Astrocyte (in vitro differentiated cells and primary cell): ENCODE measurements at regions not wholly inside any gene's neighbourhood (a gene's known extent, or its start where the extent isn't known, plus 50 kb on each side); places are given as distances from the start of the nearest gene placed in this dataset.

Source experiments
- DNase-seq: peaks from one replicate; pipeline ENCODE4 v3.0.0-alpha.2; 2010; ENCODE audit warnings: low read depth
- FAIRE-seq: peaks from 2 replicates; lab custom pipeline; 2011; peaks lifted over from hg19 to GRCh38; lab: Jason Lieb, UNC
- H2AFZ ChIP-seq: 2 replicates; pipeline ENCODE4 v1.6.0; 2012; ENCODE audit warnings: low read depth, low read length, inconsistent platforms
- H3K27ac ChIP-seq: 2 replicates; pipeline ENCODE4 v1.5.1; 2011; ENCODE audit warnings: low read depth, low read length, inconsistent platforms
- H3K27me3 ChIP-seq: 2 replicates; pipeline ENCODE4 v1.6.0; 2011; ENCODE audit warnings: low read length, inconsistent platforms; ENCODE audit not compliant: insufficient read depth
- H3K36me3 ChIP-seq: 2 replicates; pipeline ENCODE4 v1.5.1; 2011; ENCODE audit warnings: low read length, inconsistent platforms; ENCODE audit not compliant: insufficient read depth
- H3K4me1 ChIP-seq: 2 replicates; pipeline ENCODE4 v1.5.1; 2011; ENCODE audit warnings: low read length, inconsistent platforms; ENCODE audit not compliant: insufficient read depth
- H3K4me2 ChIP-seq: 2 replicates; pipeline ENCODE4 v1.6.0; 2012; ENCODE audit warnings: low read length, inconsistent platforms
- H3K4me3 ChIP-seq: 2 replicates; pipeline ENCODE4 v1.5.1; 2011; ENCODE audit warnings: low read depth, mild to moderate bottlenecking, low read length, inconsistent platforms; ENCODE audit not compliant: insufficient read depth
- H3K79me2 ChIP-seq: 2 replicates; pipeline ENCODE4 v1.6.0; 2012; ENCODE audit warnings: mild to moderate bottlenecking, low read length, inconsistent platforms; ENCODE audit not compliant: insufficient read depth
- H3K9ac ChIP-seq: 2 replicates; pipeline ENCODE4 v1.6.0; 2012; ENCODE audit warnings: mild to moderate bottlenecking, low read length, inconsistent platforms
- H3K9me3 ChIP-seq: 2 replicates; pipeline ENCODE4 v1.5.1; 2012; ENCODE audit warnings: low read depth, mild to moderate bottlenecking, low read length, inconsistent platforms; ENCODE audit not compliant: insufficient read depth
- H4K20me1 ChIP-seq: 2 replicates; pipeline ENCODE4 v1.6.0; 2012; ENCODE audit warnings: low read length, inconsistent platforms; ENCODE audit not compliant: insufficient read depth
- H3K27ac Mint-ChIP-seq: one replicate; pipeline ENCODE4 v1.8.0; 2021; ENCODE audit warnings: mild to moderate bottlenecking, mixed read lengths; ENCODE audit not compliant: unreplicated experiment
- H3K27me3 Mint-ChIP-seq: one replicate; pipeline ENCODE4 v1.8.0; 2021; ENCODE audit warnings: low read depth, mixed read lengths; ENCODE audit not compliant: unreplicated experiment
- H3K36me3 Mint-ChIP-seq: one replicate; pipeline ENCODE4 v1.8.0; 2021; ENCODE audit warnings: low read depth, mixed read lengths; ENCODE audit not compliant: unreplicated experiment
- H3K4me1 Mint-ChIP-seq: one replicate; pipeline ENCODE4 v1.8.0; 2021; ENCODE audit warnings: low read depth, mixed read lengths; ENCODE audit not compliant: unreplicated experiment
- H3K4me3 Mint-ChIP-seq: one replicate; pipeline ENCODE4 v1.8.0; 2021; ENCODE audit warnings: mild to moderate bottlenecking, moderate library complexity, mixed read lengths; ENCODE audit not compliant: unreplicated experiment
- H3K9me3 Mint-ChIP-seq: one replicate; pipeline ENCODE4 v1.8.0; 2021; ENCODE audit warnings: mild to moderate bottlenecking, mixed read lengths; ENCODE audit not compliant: unreplicated experiment
- CTCF ChIP-seq: IDR thresholded peaks from 2 replicates; pipeline ENCODE4 v1.5.1; 2011; ENCODE audit warnings: low read depth, mild to moderate bottlenecking, inconsistent platforms, low read length, moderate library complexity; ENCODE audit not compliant: insufficient read depth
- EZH2 ChIP-seq: IDR thresholded peaks from 2 replicates; pipeline ENCODE4 v1.6.1; 2012; ENCODE audit warnings: mild to moderate bottlenecking, low read length, inconsistent platforms; ENCODE audit not compliant: insufficient read depth

- peaks cover 4% of the 10 kb centered on the region for H3K27me3 Mint-ChIP-seq
- Histone ChIP-seq H3K79me2 (no peaks in the 10 kb centered on the region), H3K27me3 (no peaks in the 10 kb centered on the region), H3K4me1 (no peaks in the 10 kb centered on the region), H2AFZ (peak overlapping the region; percentile 85), H3K27ac (no peak overlapping the region), H4K20me1 (no peaks in the 10 kb centered on the region), H3K36me3 (no peaks in the 10 kb centered on the region), H3K9ac (peak overlapping the region; percentile 7), H3K9me3 (no peaks in the 10 kb centered on the region), H3K4me2 (peak overlapping the region; percentile 82), H3K4me3 (peak overlapping the region; percentile 38)
- H3K27ac Mint-ChIP-seq: no peak overlapping the region
- TF ChIP-seq EZH2: no peak
- TF ChIP-seq CTCF: peak; percentile 72
- H3K4me3 Mint-ChIP-seq: peak overlapping the region; percentile 73
- no peaks in the 10 kb centered on the region for H3K4me1 Mint-ChIP-seq
- no peaks in the 10 kb centered on the region for H3K36me3 Mint-ChIP-seq
- FAIRE-seq (no peak), DNase-seq (peak; percentile 62)
- no peaks in the 10 kb centered on the region for H3K9me3 Mint-ChIP-seq
Measured at GRCh38 chr2:173448938-173449471, 94.3 kb downstream of the CDCA7 start.

GRCh38 chr2:173451118-173451517 lies 96.4 kb downstream of the CDCA7 start:
- FAIRE-seq (no peak), DNase-seq (no peak)
- no peak overlapping the region for H3K4me3 ChIP-seq
- no peaks in the 10 kb centered on the region for H3K79me2 ChIP-seq
- H3K27ac Mint-ChIP-seq: no peak overlapping the region
- no peaks in the 10 kb centered on the region for H3K36me3 Mint-ChIP-seq
- no peak overlapping the region for H2AFZ ChIP-seq
- no peak overlapping the region for H3K4me3 Mint-ChIP-seq
- no peaks in the 10 kb centered on the region for H3K9me3 Mint-ChIP-seq
- no peaks in the 10 kb centered on the region for H3K36me3 ChIP-seq
- peaks cover 4% of the 10 kb centered on the region for H3K27me3 Mint-ChIP-seq
- H4K20me1 ChIP-seq: no peaks in the 10 kb centered on the region
- no peak overlapping the region for H3K4me2 ChIP-seq
- no peak overlapping the region for H3K9ac ChIP-seq
- H3K4me1 ChIP-seq: no peaks in the 10 kb centered on the region
- no peak overlapping the region for H3K27ac ChIP-seq
- H3K4me1 Mint-ChIP-seq: no peaks in the 10 kb centered on the region
- no peaks in the 10 kb centered on the region for H3K9me3 ChIP-seq
- no peaks in the 10 kb centered on the region for H3K27me3 ChIP-seq
- TF ChIP-seq CTCF (no peak), EZH2 (no peak)

- H3K4me1 Mint-ChIP-seq: no peaks in the 10 kb centered on the region
- H3K27me3 Mint-ChIP-seq: peaks cover 4% of the 10 kb centered on the region
- Histone ChIP-seq H4K20me1 (no peaks in the 10 kb centered on the region), H2AFZ (no peak overlapping the region), H3K27me3 (no peaks in the 10 kb centered on the region), H3K9me3 (no peaks in the 10 kb centered on the region), H3K27ac (no peak overlapping the region), H3K36me3 (no peaks in the 10 kb centered on the region), H3K79me2 (no peaks in the 10 kb centered on the region), H3K4me1 (no peaks in the 10 kb centered on the region), H3K4me2 (no peak overlapping the region), H3K4me3 (no peak overlapping the region), H3K9ac (no peak overlapping the region)
- no peak overlapping the region for H3K4me3 Mint-ChIP-seq
- no peak overlapping the region for H3K27ac Mint-ChIP-seq
- H3K9me3 Mint-ChIP-seq: peaks cover 2% of the 10 kb centered on the region
- FAIRE-seq (no peak), DNase-seq (no peak)
- H3K36me3 Mint-ChIP-seq: no peaks in the 10 kb centered on the region
- TF ChIP-seq CTCF: no peak
- TF ChIP-seq EZH2: no peak
Measured at GRCh38 chr2:173451941-173452340, 97.3 kb downstream of the CDCA7 start.
